ENCODE measurements at regions not wholly inside any gene's neighbourhood (a gene's known extent, or its start where the extent isn't known, plus 50 kb on each side); places are given as distances from the start of the nearest gene placed in this dataset.
"Not testable (repeated sequence)": the region's sequence is repeated elsewhere in the genome, so short reads cannot be mapped to it uniquely, and the experiment has no call there.

DNA sequence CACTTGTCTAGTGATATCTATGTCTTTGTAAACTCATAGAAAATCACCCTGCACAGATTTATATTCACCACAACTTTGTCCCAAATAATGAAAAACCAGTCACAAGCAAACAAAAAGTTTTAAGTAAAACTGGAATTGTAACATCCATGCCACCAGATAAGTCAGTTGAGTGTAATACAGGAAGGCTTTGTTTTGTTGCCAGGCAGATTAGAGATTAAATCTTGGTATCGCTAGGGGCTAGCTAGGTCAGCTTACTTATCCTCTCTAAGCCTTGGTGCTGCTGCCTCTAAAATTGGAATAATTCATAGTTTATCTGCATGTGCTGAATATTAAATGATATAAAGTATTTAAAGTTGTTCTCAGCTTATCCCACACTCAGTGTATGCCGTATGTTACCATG lies 1062.5 kb downstream of the CDH9 start:
- DNase-seq (ENCODE audit: low spot score): no peak

DNA sequence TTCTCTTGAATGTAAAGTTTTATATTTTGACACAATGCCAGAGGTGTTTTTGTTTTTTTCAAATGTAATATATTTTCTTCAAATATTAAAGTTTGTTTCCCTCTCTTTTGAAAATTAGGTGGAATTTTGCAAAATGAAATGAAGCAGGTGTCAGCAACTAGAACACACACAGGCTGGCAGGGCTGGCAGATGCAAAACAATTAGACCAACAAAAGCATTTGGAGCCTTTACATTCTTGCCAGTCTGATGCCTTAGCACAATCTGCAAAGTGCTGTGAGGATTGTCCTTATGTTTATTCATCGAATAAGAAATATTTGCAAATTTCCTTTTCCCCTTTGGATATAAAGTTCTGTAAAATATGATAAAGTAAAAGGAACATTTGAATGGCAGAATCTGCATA lies 1063.9 kb downstream of the CDH9 start:
- DNase-seq (ENCODE audit: low spot score): no peak

DNA sequence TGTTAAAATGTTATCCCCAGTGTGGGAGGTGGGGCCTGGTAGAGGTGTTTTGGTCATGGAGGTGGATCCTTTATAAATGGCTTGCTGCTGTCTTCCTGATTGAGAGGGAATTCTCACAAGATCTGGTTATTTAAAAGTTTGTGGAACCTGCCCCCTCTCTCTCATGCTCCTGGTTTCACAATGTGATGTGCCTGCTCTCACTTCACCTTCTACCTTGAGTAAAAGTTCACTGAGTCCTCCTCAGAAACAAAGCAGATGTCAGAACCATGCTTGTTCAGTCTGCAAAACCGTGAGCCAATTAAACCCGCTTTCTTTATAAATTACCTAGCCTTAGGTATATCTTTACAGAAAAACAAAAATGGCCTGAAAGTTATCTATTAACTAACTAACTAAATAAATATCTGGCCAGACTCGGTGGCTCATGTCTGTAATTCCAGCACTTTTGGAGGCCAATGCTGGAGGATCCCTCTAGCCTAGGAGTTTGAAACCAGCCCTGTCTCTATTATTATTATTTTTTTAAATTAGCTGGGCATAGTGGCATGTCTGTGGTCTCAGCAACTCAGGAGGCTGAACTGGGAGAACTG lies 1067.4 kb downstream of the CDH9 start:
- DNase-seq (ENCODE audit: low spot score): no peak

DNA sequence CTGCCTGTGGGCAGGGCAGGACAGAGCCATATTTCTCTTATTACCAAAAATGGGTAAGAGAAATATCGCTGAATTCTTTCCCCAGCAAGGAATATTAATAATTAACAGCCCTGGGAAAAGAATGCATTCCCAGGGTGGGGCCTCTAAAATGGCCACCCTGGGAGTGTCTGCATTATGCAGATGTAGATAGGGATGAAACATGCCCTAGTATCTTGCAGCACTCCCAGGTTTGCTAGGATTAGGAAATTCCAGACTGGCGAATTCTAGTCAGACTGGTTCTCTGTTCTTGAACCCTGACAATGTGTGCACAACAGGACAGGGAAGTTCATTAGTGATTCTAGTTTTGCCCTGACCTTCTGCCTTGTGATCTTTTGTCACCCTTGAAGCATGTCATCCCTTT lies 1069.3 kb downstream of the CDH9 start:
- DNase-seq (ENCODE audit: low spot score): not testable (repeated sequence)

DNA sequence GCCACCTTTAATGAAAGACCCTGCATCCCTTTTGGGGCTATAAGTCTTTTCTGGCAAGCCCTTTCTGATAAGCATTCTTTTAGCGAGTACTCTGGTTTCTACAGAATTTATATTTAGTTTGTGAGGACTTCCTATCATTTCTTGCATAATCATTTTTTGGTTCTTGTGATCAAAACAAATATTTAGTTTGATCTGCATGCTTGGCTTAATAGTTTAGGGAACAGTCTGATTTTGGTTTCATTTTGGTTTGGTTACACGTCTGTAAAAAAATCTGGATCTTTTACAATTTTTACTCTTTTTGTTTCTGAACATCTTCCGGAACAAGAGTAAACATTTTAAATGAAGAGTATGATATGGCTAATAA lies 1074.4 kb downstream of the CDH9 start:
- DNase-seq (ENCODE audit: low spot score): no peak

DNA sequence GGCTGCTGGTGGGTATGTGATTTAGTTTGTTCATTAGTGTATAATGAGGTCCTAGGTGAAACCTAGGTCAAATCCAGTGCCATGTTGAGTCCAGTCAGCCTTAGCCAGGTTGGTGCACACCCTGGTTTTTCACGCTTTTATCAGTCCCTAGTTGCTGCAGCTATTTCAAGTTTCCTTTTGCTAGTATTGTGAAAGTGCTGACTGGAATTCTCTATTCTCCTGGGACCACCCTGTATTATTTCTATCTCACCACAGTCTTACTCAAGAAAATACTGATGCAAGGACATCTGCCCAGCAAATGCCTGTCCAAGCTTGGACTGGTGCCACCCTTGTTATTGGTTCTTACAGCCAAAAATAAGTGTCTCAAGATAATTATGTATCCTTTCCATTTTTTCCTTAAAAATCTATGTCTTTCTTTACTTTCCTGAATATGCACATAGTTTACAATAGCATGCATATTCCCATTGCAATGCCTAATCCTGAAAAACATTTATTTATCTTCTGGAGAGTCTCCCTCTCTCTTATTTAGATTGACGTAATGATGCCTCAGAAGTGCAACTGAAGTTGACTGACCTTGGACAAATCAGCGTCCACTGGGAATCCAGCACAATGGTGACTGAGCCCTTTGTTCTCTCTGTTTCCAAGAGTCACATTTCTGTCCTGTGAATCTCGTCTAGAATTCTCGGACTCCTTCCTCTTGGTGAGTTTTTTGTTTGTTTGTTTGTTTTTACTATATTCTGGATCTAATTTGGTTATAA lies 1075.0 kb downstream of the CDH9 start:
- no peak for DNase-seq (ENCODE audit: low spot score)

DNA sequence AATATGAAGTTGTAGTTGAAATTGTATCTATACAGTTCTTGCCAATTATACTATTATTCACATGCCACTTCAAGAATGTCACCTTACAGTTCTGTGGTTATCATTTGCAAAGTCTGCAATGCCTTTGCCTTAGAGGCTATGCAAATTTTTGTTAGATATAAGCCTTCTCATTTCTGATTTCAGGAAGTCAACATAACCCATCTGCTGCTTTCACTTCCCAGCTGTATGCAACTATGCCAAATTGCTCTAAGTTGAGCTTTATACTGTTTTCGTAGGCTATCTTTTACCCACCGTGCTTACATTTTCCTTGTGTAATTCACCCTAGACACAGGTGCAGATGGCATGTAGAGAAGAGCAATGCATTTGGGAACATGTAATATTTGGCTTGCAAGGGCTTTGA lies 1083.0 kb downstream of the CDH9 start:
- no peak for DNase-seq (ENCODE audit: low spot score)

GRCh38 chr5:25950681-25951080 lies 1087.7 kb downstream of the CDH9 start:
- no peak for DNase-seq (ENCODE audit: low spot score)

DNA sequence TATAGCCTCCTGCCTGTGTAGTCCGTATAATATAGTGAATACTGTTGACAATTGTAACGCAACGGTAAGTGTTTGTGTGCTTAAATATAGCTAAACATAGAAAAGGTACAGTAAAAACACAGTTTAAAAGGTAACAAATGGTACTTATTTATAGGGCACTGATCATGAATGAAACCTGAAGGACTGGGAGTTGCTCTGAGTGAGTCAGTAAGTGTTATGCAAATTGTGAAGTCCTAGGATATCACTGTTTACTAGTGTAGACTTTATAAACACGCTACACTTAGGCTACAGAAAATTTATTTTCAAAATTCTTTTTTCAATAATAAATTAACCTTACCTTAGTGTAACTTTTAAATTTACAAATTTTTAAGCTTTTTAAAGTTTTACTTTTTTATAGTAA lies 1090.1 kb downstream of the CDH9 start:
- DNase-seq (ENCODE audit: low spot score): no peak

GRCh38 chr5:25944786-25945185 lies 1093.6 kb downstream of the CDH9 start:
- DNase-seq (ENCODE audit: low spot score): no peak

GRCh38 chr5:25909163-25909562 lies 1129.2 kb downstream of the CDH9 start:
- no peak for DNase-seq (ENCODE audit: low spot score)

- no peak for DNase-seq (ENCODE audit: low spot score)
Observed at GRCh38 chr5:25905646-25906045, 1132.7 kb downstream of the CDH9 start.

DNA sequence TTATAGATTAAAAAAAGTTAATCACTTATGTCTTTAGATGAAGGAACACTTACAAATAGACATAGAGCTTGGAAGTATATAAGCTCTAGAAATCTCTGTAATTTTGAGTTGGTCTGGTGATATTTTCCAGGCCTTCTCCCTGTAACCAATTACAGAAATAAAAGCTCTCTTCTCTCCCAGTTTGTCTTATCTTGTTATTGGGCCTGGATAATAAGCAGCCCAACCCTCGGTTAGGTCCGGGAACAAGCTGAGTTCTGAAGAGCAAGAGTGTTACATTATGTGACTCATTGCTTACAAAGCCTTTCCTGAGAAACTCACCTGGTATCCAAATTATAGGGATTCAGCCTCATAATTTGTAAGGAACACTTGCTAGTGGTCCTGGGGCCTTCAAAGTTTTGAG lies 1146.2 kb downstream of the CDH9 start:
- DNase-seq (ENCODE audit: low spot score): no peak

GRCh38 chr5:25891691-25892090 lies 1146.7 kb downstream of the CDH9 start:
- no peak for DNase-seq (ENCODE audit: low spot score)

DNA sequence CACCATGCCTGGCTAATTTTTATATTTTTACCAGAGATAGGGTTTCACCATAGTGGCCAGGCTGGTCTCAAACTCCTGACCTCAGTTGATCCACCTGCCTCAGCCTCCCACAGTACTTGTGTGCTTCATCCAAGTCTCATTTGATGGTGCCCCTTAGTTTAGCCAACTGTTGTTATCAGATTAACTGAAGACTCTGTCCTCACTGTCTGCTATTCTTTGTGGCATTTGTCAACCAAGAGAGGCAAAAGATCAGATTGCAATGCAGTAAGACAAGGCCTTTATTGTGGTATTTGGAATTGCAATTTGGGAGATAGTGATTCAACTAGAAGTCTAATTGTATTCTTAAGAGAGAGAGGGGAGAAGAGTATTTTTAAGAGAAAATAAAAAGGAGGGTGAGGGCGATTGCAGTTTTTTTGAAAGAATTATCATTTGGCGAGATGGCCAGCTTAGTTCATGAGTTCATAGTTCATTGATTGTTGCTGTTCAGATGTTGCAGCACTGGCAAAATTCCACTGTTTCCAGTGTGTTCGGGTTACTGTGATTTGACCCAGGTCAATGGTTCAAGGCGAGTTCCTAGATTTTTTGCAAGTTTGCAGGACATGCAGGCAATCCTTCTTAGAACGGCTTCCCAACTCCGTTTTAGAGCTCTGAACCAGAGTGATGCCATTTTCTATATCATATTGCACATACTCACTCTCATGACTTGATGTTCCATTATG lies 1156.9 kb downstream of the CDH9 start:
- no peak for DNase-seq (ENCODE audit: low spot score)

DNA sequence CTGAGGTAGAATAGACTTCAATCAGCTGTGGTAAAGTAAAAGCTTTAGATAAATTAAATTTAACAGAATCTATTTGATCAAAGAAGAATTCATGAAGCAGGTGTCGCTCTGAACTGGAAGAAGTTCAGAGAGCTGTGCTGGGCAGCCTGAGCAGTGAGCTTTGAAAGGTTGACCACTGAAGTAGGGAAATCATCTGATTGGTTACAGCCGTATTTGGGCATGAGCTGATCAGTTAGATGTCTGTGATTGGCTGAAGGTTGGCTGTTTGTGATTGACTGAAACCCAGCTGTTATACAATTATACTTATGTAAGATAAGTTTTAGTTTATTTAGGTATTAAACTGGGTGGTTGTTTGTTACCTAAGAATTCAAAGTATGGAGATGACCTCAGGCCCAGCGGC lies 1174.6 kb downstream of the CDH9 start:
- DNase-seq (ENCODE audit: low spot score): no peak

GRCh38 chr5:25862276-25862675 lies 1176.1 kb downstream of the CDH9 start:
- no peak for DNase-seq (ENCODE audit: low spot score)

DNA sequence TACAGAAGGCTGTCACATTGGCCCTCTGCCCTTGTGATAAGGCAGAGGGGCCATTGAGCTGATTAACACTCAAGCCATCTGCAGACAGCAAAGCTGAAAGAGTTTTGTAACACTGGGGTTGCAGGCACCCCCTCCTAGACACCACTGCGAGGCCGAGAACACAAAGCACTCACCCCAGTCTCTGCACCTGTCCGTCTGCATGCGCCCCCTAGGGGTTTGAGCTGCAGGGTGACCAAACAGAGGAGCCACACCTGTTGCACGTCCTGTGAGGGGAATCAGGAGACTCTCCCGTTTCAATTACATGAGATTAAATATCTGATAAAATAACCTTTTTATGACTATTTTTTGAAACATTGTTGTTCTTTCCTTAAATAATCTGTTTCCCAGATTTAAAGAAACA lies 1180.4 kb downstream of the CDH9 start:
- DNase-seq (ENCODE audit: low spot score): no peak

GRCh38 chr5:25851301-25851700 lies 1187.1 kb downstream of the CDH9 start:
- DNase-seq (ENCODE audit: low spot score): no peak

GRCh38 chr5:25850581-25850980 lies 1187.8 kb downstream of the CDH9 start:
- no peak for DNase-seq (ENCODE audit: low spot score)

GRCh38 chr5:25849270-25849669 lies 1189.1 kb downstream of the CDH9 start:
- DNase-seq (ENCODE audit: low spot score): no peak

DNA sequence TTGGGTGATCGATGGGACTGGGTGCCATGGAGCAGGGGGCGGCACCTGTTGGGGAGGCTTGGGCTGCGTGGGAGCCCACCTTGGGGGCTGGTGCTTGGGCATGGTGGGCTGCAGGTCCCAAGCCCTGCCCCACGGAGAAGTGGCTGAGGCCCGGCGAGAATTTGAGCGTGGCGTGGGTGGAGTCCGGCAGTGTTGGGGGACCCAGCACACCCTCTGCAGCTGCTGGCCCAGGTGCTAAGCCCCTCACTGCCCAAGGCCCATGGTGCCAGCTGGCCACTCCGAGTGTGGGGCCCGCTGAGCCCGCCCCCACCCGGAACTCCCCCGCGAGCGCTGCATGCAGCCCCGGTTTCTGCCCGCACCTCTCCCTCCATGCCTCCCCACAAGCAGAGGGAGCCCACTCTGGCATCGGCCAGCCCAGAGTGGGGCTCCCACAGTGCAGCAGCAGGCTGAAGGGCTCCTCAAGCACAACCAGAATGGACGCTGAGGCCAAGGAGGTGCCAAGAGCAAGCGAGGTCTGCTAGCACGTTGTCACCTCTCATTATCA lies 1178.6 kb upstream of the CDH10 start:
- DNase-seq (ENCODE audit: low spot score): no peak
